HG02642 (cell line): ENCODE measurements at regions not wholly inside any gene's neighbourhood (a gene's known extent, or its start where the extent isn't known, plus 50 kb on each side); places are given as distances from the start of the nearest gene placed in this dataset.
"Not testable (repeated sequence)": the region's sequence is repeated elsewhere in the genome, so short reads cannot be mapped to it uniquely, and the experiment has no call there.

Experiments used
- ATAC-seq: cut with Tn5 transposase; IDR thresholded peaks from one replicate; pipeline ENCODE4 v1.9.1; 2021; ENCODE audit warnings: mild to moderate bottlenecking; ENCODE audit not compliant: unreplicated experiment, poor library complexity

DNA sequence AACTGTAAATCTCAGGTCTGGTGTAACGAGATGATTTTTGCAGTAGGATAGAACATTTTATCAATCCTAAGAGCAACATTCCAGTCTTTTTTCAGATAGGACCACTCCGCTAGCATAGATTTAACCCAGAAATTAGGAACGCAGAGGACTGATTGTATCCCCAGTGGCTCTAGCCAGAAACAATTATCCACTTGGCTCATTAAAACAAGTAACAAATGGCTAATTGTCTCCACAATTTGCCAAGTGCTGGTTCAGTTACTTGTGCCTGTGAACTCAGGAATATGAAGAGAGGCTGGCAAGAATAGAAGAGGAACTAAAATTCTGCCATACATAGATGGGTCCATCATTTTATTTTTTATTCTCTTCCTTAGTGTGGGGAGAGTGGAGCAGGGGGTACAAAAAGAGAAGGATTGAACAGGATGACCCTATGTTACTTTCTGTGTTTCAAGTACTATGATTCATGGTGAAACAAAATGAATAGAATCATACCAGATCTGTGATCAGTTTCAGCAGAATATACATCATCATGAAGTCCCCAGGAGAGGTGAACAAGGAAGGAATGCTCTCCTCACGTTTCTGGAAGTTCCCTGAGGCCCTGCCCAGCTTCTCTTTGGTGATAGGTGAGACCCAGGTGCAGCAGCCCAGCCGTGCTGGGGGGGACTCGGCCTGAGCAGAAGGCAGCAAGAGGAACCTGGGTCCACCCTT, 121.6 kb downstream of the ARL4C start:
- no peak for ATAC-seq

- ATAC-seq: no peak
Measured at GRCh38 chr2:234374736-234375135, 122.1 kb downstream of the ARL4C start.

DNA sequence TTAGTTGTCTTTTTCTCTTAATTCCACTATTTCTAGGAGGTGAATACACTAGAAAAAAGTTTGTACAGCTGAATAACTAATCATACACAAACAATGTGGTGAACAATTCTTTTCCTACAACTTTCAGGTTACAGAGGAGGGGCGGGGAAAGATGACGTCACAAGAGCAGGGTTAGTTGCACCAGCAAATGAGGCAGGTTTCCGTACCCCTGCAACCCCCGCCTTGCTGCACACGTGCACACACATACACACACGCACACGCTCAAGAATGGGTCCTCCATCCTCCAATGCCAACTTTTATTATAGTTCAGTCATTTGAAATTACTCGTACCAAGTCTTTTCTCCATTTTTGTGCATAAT, 122.8 kb downstream of the ARL4C start:
- ATAC-seq: no peak

GRCh38 chr2:234373481-234374149, 123.3 kb downstream of the ARL4C start:
- no peak for ATAC-seq

- no peak for ATAC-seq
Measured at GRCh38 chr2:234373060-234373459, 123.8 kb downstream of the ARL4C start.

DNA sequence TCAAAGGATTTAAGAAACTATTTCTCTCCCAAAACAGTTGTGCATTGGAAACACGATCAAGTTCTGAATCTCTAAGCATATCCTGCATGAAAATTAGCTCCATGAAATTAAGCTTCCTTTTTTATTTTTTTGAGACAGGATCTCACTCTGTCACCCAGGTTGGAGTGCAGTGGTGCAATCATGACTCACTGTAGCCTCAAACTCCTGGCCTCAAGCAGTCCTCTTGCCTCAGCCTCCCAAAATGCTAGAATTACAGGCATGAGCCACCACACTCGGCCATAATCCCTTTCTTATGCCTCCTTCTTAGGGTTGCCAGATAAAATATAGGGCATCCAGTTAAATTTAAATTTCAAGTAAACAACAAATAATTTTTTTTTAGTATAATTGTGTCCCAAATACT, 124.4 kb downstream of the ARL4C start:
- no peak for ATAC-seq

DNA sequence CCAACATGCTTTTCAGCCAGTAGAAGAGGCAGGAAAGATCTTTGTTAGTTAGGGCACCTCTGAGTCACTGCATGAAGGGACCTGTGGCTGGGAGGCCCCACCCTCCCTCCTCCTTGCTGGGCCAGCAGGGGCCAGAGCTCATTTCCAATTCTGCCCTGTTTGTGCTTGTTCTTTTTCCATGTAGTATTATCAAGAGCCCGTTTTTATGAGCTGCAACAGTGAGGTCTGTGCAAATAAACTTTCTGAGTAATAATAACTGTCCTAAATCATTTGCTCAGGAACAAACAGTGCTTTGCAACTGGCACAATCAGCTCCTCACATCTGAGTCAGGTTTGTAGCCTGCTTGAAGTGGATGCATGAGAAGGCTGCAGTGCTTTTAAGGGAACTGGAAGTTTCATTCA, 128.0 kb downstream of the ARL4C start:
- no peak for ATAC-seq

GRCh38 chr2:234366891-234367290, 130.0 kb downstream of the ARL4C start:
- no peak for ATAC-seq

GRCh38 chr2:234364661-234365060, 132.2 kb downstream of the ARL4C start:
- ATAC-seq: no peak

DNA sequence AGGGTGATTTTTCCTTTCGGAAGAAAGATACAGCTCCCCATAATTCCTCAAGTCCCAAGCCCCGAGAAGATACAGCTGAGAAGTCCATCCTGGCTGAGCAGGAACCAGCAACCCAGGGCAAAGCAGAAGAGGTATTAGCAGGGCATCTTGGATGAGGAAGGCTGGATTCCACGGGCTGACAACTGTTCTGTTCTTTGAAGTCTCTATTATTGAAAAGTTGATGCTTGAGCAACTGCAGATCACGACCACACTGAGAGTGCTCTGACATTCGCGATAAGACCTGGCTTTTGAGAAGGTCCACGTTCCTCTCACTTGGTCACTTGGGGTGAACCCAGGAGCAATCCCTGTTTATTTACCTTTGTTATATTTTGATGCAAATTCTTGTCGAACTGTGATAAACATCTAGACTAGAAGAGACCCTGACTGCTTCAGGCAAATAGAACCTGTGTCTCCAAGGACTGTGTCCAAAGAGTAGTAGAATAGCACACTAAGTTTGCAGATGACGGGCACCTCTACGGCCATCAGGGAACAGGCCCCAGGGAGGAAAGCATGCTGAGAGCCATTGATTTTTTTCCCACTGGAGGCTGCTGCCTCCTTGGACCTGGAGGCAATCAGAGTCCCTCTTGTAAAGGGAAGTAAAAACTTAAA, 133.1 kb downstream of the ARL4C start:
- ATAC-seq: no peak

DNA sequence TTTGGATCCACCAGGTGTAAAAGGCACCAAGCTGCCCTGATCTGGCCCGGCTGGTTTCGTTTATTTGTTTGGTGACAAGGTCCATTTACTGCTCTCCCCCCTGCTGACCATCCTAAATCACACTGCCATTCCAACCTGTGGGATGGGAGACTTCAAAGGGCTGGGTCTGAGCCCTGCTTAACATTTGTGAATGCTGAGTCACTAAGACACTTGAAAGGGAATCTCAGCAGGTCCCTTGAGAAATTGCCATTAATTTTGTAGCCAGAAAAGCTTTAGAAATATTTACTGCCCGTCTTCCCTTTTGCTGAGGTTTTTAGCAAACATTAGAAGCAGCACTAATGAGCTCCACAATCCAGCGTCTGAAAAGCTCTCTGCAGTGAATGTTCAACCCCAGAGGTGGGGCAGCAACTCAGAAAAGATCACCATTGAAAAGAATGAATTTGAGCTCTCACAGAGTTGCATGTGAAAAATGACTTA, 133.8 kb downstream of the ARL4C start:
- ATAC-seq: no peak

DNA sequence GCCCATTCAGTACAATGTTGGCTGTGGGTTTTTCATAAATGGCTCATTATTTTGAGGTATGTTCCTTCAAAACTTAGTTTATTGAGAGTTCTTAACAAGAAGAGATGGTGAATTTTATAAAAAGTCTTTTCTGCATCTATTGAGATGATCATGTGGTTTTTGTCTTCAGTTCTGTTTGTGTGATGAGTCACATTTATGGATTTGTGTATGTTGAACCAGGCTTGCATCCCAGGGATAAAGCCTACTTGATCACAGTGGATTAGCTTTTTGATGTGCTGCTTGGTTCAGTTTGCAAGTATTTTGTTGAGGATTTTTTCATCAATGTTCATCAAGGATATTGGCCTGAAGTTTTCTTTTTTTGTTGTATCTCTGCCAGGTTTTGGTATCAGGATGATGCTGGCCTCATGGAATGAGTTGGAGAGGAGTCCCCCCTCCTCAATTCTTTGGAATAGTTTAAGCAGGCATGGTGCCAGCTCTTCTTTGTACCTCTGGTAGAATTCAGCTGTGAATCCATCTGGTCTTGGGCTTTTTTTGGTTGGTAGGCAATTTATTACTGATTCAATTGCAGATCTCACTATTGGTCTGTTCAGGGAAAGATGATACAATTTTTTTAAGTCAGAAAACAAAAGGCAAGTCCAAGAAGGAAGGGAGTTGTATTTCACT, 136.4 kb downstream of the ARL4C start:
- ATAC-seq: not testable (repeated sequence)

DNA sequence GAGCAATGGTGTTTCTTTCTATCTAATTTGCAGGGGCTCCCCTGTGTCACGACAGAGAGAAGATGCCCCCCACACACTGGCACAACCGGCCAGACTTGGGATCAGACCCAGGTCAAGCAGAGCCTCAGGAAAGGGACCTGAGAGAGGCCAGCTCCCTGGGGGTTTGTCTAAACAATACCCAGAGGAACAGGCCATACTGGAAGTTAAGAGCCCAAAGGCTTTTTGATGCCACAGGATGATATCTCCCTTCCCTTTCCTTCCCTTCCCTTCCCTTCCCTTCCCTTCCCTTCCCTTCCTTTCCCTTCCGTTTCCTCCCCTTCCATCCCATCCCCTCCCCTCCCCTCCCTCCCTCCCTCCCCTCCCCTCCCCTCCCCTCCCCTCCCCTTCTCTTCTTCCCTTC, 139.2 kb downstream of the ARL4C start:
- ATAC-seq: no peak

- no peak for ATAC-seq
Measured at GRCh38 chr2:234355808-234356365, 141.0 kb downstream of the ARL4C start.

GRCh38 chr2:234355021-234355720, 141.7 kb downstream of the ARL4C start:
- ATAC-seq: peak; percentile 53

- no peak for ATAC-seq
Measured at GRCh38 chr2:234352270-234352669, 144.6 kb downstream of the ARL4C start.

- not testable (repeated sequence) for ATAC-seq
Measured at GRCh38 chr2:234351866-234352265, 145.0 kb downstream of the ARL4C start.

DNA sequence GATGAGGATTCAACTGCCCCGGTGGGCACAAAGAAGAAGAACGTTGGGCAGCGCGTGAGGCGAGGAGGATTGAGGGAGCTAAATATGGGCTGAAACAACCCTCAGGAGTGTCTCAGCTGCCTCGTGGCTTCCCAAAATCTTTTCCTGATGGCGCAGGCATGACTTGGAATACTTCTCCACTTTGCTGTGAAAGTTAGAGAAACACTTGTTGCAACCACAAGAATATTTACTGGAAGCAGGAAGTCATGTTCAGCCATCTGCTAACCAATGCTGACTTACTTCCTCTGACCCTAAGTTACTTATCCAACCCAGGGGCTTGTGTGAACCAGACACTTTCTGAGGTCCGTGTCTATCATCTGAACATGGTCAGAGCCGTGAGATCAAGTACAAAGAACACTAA, 148.8 kb downstream of the ARL4C start:
- ATAC-seq: no peak

GRCh38 chr2:234345921-234346320, 151.0 kb downstream of the ARL4C start:
- no peak for ATAC-seq

- no peak for ATAC-seq
Measured at GRCh38 chr2:234344012-234344411, 152.9 kb downstream of the ARL4C start.
